GM18517 (cell line): ENCODE measurements at regions not wholly inside any gene's neighbourhood (a gene's known extent, or its start where the extent isn't known, plus 50 kb on each side); places are given as distances from the start of the nearest gene placed in this dataset.

Experiments used
- ATAC-seq: cut with Tn5 transposase; IDR thresholded peaks from one replicate; pipeline ENCODE4 v1.9.1; 2021; ENCODE audit warnings: mild to moderate bottlenecking, moderate library complexity; ENCODE audit not compliant: unreplicated experiment

- ATAC-seq, result no peak
Measured at GRCh38 chr1:65090406-65090805, 57.6 kb upstream of the AK4 start.

- no peak for ATAC-seq
Measured at GRCh38 chr1:65092691-65093090, 55.3 kb upstream of the AK4 start.

- no peak for ATAC-seq
Measured at GRCh38 chr1:65097076-65097475, 50.9 kb upstream of the AK4 start.
